Stomach (tissue), 4 donors: ENCODE measurements at regions not wholly inside any gene's neighbourhood (a gene's known extent, or its start where the extent isn't known, plus 50 kb on each side); places are given as distances from the start of the nearest gene placed in this dataset.

Experiments
- POLR2A ChIP-seq, 4 donors: fragments of 450-650 bp; IDR thresholded peaks; one replicate each; pipeline ENCODE4 v1.6.1; 2016; ENCODE audit warnings: antibody characterized with exemption in 4 of 4, control low read depth in 2 of 4, mild to moderate bottlenecking in 1 of 4, moderate library complexity in 1 of 4
- POLR2AphosphoS5 ChIP-seq, 3 donors: sonication (generic); formaldehyde crosslinking; IDR thresholded peaks; one replicate each; pipeline ENCODE4 v1.6.1; 2016; ENCODE audit warnings: antibody characterized with exemption in 3 of 3
- TF ChIP-seq, protein P1 (sequence below), 7 experiments: fragments of 450-650 bp in 4 of 7; fragments of 200-600 bp in 3 of 7; sonication (generic) in 3 of 7; IDR thresholded peaks; one replicate each; pipeline ENCODE4 v1.5.1; 2016 to 2019; ENCODE audit warnings: antibody characterized with exemption in 7 of 7, control low read depth in 2 of 7, mild to moderate bottlenecking in 1 of 7

DNA sequence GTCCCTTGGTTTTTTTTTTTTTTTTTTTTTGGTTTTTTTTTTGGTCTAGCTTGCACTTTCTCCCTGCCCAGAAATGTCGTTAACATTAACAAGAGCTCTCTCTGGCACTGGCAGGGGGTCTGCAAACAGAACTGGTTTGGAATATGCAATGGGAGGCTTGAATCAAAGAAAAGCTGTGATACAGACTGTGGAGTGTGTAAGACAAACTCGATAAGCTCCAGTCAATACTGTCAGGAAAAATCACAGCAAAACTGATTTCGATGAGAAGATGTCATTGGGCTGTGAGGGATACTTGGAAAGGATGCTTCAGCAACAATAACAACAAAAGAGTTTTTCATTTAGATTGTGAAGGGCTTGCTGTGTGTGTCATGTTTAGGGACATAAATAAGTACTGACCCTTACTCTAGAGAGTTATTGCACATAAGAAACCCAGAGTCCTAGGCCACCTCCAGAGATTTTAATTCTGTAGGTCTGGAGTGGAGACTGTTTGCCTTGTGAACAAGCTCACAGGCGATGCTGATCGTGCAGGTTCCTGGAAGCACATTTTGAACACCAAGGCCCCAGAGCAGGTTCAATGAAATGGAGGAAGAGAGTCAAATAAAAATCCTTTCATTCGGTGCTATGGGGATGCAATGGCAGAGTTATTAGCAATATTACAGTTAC, 470.7 kb upstream of the RBFOX1 start:
- TF ChIP-seq POLR2AphosphoS5 (IDR thresholded peaks at IDR 0.05) (no peak), POLR2A (IDR thresholded peaks at IDR 0.05) (no peak)
- TF ChIP-seq, protein P1, sequence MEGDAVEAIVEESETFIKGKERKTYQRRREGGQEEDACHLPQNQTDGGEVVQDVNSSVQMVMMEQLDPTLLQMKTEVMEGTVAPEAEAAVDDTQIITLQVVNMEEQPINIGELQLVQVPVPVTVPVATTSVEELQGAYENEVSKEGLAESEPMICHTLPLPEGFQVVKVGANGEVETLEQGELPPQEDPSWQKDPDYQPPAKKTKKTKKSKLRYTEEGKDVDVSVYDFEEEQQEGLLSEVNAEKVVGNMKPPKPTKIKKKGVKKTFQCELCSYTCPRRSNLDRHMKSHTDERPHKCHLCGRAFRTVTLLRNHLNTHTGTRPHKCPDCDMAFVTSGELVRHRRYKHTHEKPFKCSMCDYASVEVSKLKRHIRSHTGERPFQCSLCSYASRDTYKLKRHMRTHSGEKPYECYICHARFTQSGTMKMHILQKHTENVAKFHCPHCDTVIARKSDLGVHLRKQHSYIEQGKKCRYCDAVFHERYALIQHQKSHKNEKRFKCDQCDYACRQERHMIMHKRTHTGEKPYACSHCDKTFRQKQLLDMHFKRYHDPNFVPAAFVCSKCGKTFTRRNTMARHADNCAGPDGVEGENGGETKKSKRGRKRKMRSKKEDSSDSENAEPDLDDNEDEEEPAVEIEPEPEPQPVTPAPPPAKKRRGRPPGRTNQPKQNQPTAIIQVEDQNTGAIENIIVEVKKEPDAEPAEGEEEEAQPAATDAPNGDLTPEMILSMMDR (IDR thresholded peaks at IDR 0.05), result no peak
